T-cell (primary cell): ENCODE measurements at regions not wholly inside any gene's neighbourhood (a gene's known extent, or its start where the extent isn't known, plus 50 kb on each side); places are given as distances from the start of the nearest gene placed in this dataset.

Experiments used
- ATAC-seq, 4 experiments: fragments of 200-7000 bp in 3 of 4; fragments of 150-1000 bp in 1 of 4; cut with Tn5 transposase; replicated peaks in 1 of 4; 1 replicate in 3 of 4; 2 replicates in 1 of 4; pipeline ENCODE4 v1.10.0; 2021; ENCODE audit warnings: moderate library complexity in 3 of 4, mild to moderate bottlenecking in 2 of 4, moderate number of reproducible peaks in 1 of 4
- CTCF ChIA-PET, 2 donors: fragments of 300-600 bp; sonication (Branson Sonifier 250); formaldehyde crosslinking; loops; one replicate each; lab custom pipeline; 2022; ENCODE audit warnings: antibody characterized with exemption in 2 of 2; lab: Charles Lee
- POLR2A ChIA-PET, 2 donors: fragments of 300-600 bp; sonication (Branson Sonifier 250); formaldehyde crosslinking; loops; one replicate each; lab custom pipeline; 2022; ENCODE audit warnings: antibody characterized with exemption in 2 of 2; lab: Charles Lee
- DNase-seq, 35 experiments: peaks; one replicate each; pipeline versions ENCODE4 v3.0.0 to v3.0.0-alpha.2; 2013 to 2023
- H3K27ac ChIP-seq: one replicate; pipeline ENCODE4 v1.5.1; 2013; ENCODE audit warnings: low read length
- H3K27me3 ChIP-seq, 2 experiments: replicated peaks in 1 of 2; 1 replicate in 1 of 2; 2 replicates in 1 of 2; pipeline versions ENCODE4 v1.6.1 to v1.7.0; 2013; ENCODE audit warnings: low read length in 1 of 2, mixed read lengths in 1 of 2; ENCODE audit not compliant: control insufficient read depth in 2 of 2, insufficient read depth in 2 of 2; ENCODE audit errors: extremely low read depth in 1 of 2
- H3K36me3 ChIP-seq, 2 donors: 1 replicate in 1 of 2; 2 replicates in 1 of 2; pipeline versions ENCODE4 v1.6.1 to v1.7.0; 2013; ENCODE audit warnings: low read length in 1 of 2; ENCODE audit not compliant: control insufficient read depth in 2 of 2, insufficient read depth in 1 of 2; ENCODE audit errors: extremely low read depth in 1 of 2
- H3K4me1 ChIP-seq, 2 experiments: 1 replicate in 1 of 2; 2 replicates in 1 of 2; pipeline versions ENCODE4 v1.6.1 to v1.7.0; 2013; ENCODE audit warnings: low read length in 2 of 2, mixed read lengths in 1 of 2; ENCODE audit not compliant: insufficient read depth in 2 of 2, control insufficient read depth in 1 of 2; ENCODE audit errors: extremely low read depth in 1 of 2
- H3K4me3 ChIP-seq, 2 donors: 1 replicate in 1 of 2; 2 replicates in 1 of 2; pipeline versions ENCODE4 v1.5.1 to v1.7.0; 2013; ENCODE audit warnings: mild to moderate bottlenecking in 2 of 2, low read length in 1 of 2, moderate library complexity in 1 of 2; ENCODE audit not compliant: control insufficient read depth in 1 of 2; ENCODE audit errors: extremely low read depth in 1 of 2
- H3K9me3 ChIP-seq: 2 replicates; pipeline ENCODE4 v1.7.0; 2013
- H3K27ac Mint-ChIP-seq, 2 donors: one replicate each; pipeline ENCODE4 v1.8.0; 2020 to 2021; ENCODE audit warnings: mild to moderate bottlenecking in 2 of 2, mixed read lengths in 2 of 2
- H3K27me3 Mint-ChIP-seq, 2 donors: one replicate each; pipeline ENCODE4 v1.8.0; 2021 to 2022; ENCODE audit warnings: mixed read lengths in 2 of 2
- H3K36me3 Mint-ChIP-seq: one replicate; pipeline ENCODE4 v1.8.0; 2021; ENCODE audit warnings: mixed read lengths
- H3K4me1 Mint-ChIP-seq, 3 donors: one replicate each; pipeline ENCODE4 v1.8.0; 2020 to 2022; ENCODE audit warnings: mixed read lengths in 3 of 3, mild to moderate bottlenecking in 1 of 3
- H3K4me3 Mint-ChIP-seq, 3 donors: one replicate each; pipeline ENCODE4 v1.8.0; 2020 to 2022; ENCODE audit warnings: mild to moderate bottlenecking in 3 of 3, mixed read lengths in 3 of 3, moderate library complexity in 3 of 3
- H3K9me3 Mint-ChIP-seq, 3 donors: one replicate each; pipeline ENCODE4 v1.8.0; 2020 to 2022; ENCODE audit warnings: mixed read lengths in 3 of 3
- WGBS: methylation state at CpG from one replicate; pipeline ENCODE4 v1.1.5; 2013; ENCODE audit warnings: missing lambda C conversion rate; ENCODE audit not compliant: insufficient coverage; 5-methylcytosine and 5-hydroxymethylcytosine counted together

GRCh38 chr11:121894581-121894980, 221.4 kb downstream of the BLID start:
- Histone ChIP-seq H3K9me3 (no peaks in the 10 kb centered on the region), H3K27ac (no peak overlapping the region), H3K4me3 (no peak overlapping the region), H3K4me1 (no peaks in the 10 kb centered on the region), H3K27me3 (no peaks in the 10 kb centered on the region), H3K36me3 (no peaks in the 10 kb centered on the region)
- Mint-ChIP-seq H3K4me3 (no peak overlapping the region), H3K27ac (no peak overlapping the region), H3K36me3 (no peaks in the 10 kb centered on the region), H3K4me1 (no peaks in the 10 kb centered on the region), H3K9me3 (no peaks in the 10 kb centered on the region), H3K27me3 (peaks cover 0 to 14% of the 10 kb centered on the region in 2 donors)
- DNase-seq = no peak
- WGBS = no CpG with 5 or more reads among the region's 3 CpGs
- ChIA-PET POLR2A (no interaction called here), CTCF (no interaction called here)
- no peak for ATAC-seq

GRCh38 chr11:121892863-121893262, 223.2 kb downstream of the BLID start:
- no peak overlapping the region for H3K27ac ChIP-seq
- no peaks in the 10 kb centered on the region for H3K4me1 ChIP-seq
- Mint-ChIP-seq H3K27me3 (peaks cover 0 to 9% of the 10 kb centered on the region in 2 donors), H3K27ac (no peak overlapping the region), H3K9me3 (no peaks in the 10 kb centered on the region), H3K4me1 (no peaks in the 10 kb centered on the region), H3K4me3 (no peak overlapping the region), H3K36me3 (no peaks in the 10 kb centered on the region)
- POLR2A ChIA-PET = no interaction called here
- no peak for DNase-seq
- no peaks in the 10 kb centered on the region for H3K27me3 ChIP-seq
- ATAC-seq = no peak
- no peak overlapping the region for H3K4me3 ChIP-seq
- H3K9me3 ChIP-seq = no peaks in the 10 kb centered on the region
- no peaks in the 10 kb centered on the region for H3K36me3 ChIP-seq
- WGBS = 65% methylated on average over 3 of the region's 3 CpGs
- CTCF ChIA-PET = no interaction called here

DNA sequence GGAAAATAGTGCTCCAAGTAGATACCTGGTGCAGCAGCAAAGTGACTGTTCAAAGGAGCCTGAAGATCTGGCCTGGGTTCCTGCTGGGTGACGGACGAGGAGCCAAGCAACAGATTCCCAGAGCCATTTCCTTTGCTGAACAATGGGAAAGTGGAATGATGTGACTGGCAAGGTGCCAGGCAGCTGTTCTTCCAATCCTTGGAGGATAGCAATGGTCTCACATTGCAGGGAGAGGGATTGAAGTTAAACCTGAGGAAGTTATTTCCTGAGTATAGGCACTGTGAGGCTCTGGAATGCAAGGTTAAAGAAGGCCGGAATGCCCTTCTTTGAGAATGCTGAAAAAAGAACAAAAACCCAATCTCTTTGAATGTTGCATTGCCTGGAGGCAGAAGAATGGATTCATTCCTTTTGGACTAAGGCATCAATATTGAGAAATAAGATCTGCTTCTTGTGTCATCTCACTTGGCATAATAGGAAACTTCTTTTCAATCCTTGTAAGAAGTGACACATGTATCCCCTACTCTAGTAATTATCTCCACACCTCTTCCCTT, 223.8 kb downstream of the BLID start:
- CTCF ChIA-PET = no interaction called here
- POLR2A ChIA-PET = no interaction called here
- Histone ChIP-seq H3K4me1 (no peaks in the 10 kb centered on the region), H3K4me3 (no peak overlapping the region), H3K27me3 (no peaks in the 10 kb centered on the region), H3K9me3 (no peaks in the 10 kb centered on the region), H3K36me3 (no peaks in the 10 kb centered on the region), H3K27ac (no peak overlapping the region)
- ATAC-seq (no peak), DNase-seq (no peak)
- no peaks in the 10 kb centered on the region for H3K36me3 Mint-ChIP-seq
- H3K4me3 Mint-ChIP-seq = no peak overlapping the region
- no peaks in the 10 kb centered on the region for H3K9me3 Mint-ChIP-seq
- H3K27ac Mint-ChIP-seq = no peak overlapping the region
- no peaks in the 10 kb centered on the region for H3K4me1 Mint-ChIP-seq
- 79% methylated on average over 3 of the region's 3 CpGs for WGBS
- peaks cover 0 to 9% of the 10 kb centered on the region in 2 donors for H3K27me3 Mint-ChIP-seq

GRCh38 chr11:121890946-121891515, 225.0 kb downstream of the BLID start:
- ATAC-seq = no peak
- Mint-ChIP-seq H3K36me3 (no peaks in the 10 kb centered on the region), H3K4me1 (no peaks in the 10 kb centered on the region), H3K27ac (no peak overlapping the region), H3K4me3 (no peak overlapping the region), H3K27me3 (peaks cover 0 to 9% of the 10 kb centered on the region in 2 donors), H3K9me3 (no peaks in the 10 kb centered on the region)
- Histone ChIP-seq H3K27ac (no peak overlapping the region), H3K36me3 (no peaks in the 10 kb centered on the region), H3K4me3 (no peak overlapping the region), H3K9me3 (no peaks in the 10 kb centered on the region), H3K27me3 (no peaks in the 10 kb centered on the region), H3K4me1 (no peaks in the 10 kb centered on the region)
- POLR2A ChIA-PET = no interaction called here
- CTCF ChIA-PET = no interaction called here
- no peak for DNase-seq
- 85% methylated on average over 5 of the region's 6 CpGs for WGBS

DNA sequence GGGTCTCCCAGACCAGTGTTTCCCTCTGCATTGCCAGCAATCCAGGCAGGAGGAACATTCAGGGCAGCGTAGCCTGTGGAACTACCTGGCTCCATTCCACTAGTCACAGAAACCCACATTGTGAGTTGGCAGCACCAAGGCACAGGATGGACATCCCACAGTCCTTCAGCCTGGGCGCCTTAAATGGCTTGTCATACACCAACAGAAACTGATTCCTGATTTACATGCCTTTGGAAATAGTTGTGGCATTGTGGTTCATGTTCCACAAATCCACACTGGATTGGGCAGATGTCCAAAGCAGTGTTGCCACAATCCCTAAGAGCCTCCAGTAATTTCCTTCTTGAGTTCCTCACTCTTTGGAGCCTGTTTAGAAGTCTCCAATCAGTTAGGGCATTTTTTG, 225.6 kb downstream of the BLID start:
- H3K36me3 Mint-ChIP-seq = no peaks in the 10 kb centered on the region
- Histone ChIP-seq H3K27me3 (no peaks in the 10 kb centered on the region), H3K36me3 (no peaks in the 10 kb centered on the region), H3K4me1 (no peaks in the 10 kb centered on the region), H3K9me3 (no peaks in the 10 kb centered on the region), H3K4me3 (no peak overlapping the region), H3K27ac (no peak overlapping the region)
- no peak overlapping the region for H3K4me3 Mint-ChIP-seq
- POLR2A ChIA-PET = no interaction called here
- DNase-seq (no peak), ATAC-seq (no peak)
- H3K27ac Mint-ChIP-seq = no peak overlapping the region
- H3K9me3 Mint-ChIP-seq = peaks cover 0 to under 1% (median 0%) of the 10 kb centered on the region in 3 donors
- no peaks in the 10 kb centered on the region for H3K4me1 Mint-ChIP-seq
- CTCF ChIA-PET = no interaction called here
- WGBS = 80% methylated on average over 1 of the region's 2 CpGs
- peaks cover 0 to 9% of the 10 kb centered on the region in 2 donors for H3K27me3 Mint-ChIP-seq

GRCh38 chr11:121889931-121890330, 226.1 kb downstream of the BLID start:
- H3K27me3 ChIP-seq = no peaks in the 10 kb centered on the region
- no peaks in the 10 kb centered on the region for H3K9me3 ChIP-seq
- DNase-seq (no peak), ATAC-seq (no peak)
- H3K36me3 ChIP-seq = no peaks in the 10 kb centered on the region
- no peak overlapping the region for H3K27ac ChIP-seq
- H3K36me3 Mint-ChIP-seq = no peaks in the 10 kb centered on the region
- CTCF ChIA-PET = no interaction called here
- no peak overlapping the region for H3K4me3 ChIP-seq
- H3K27me3 Mint-ChIP-seq = peaks cover 0 to 7% of the 10 kb centered on the region in 2 donors
- no peaks in the 10 kb centered on the region for H3K4me1 Mint-ChIP-seq
- POLR2A ChIA-PET = no interaction called here
- H3K4me1 ChIP-seq = no peaks in the 10 kb centered on the region
- H3K27ac Mint-ChIP-seq = no peak overlapping the region
- H3K9me3 Mint-ChIP-seq = peaks cover 0 to 5% (median 0%) of the 10 kb centered on the region in 3 donors
- no peak overlapping the region for H3K4me3 Mint-ChIP-seq
- no CpG with 5 or more reads among the region's 1 CpG for whole genome bisulfite sequencing

DNA sequence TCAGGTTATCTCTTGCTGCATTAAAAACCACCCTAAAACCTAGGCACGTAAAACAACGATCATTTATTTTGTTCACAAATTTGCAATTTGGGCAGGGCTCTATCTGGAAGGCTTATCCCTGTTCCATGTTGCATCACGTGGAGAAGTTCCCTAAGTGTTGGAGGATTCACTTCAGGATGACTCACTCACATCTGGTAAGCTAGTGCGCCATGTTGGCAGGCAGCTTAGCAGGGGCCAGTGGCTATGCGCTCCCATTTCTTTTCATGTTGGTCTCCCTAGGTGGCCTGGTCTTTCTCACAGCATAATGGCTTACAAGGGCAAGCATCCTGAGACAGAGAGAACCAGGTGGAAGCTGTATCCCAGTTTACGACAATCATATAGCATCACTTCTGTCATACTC, 226.8 kb downstream of the BLID start:
- H3K4me3 ChIP-seq = no peak overlapping the region
- no peaks in the 10 kb centered on the region for H3K27me3 ChIP-seq
- H3K36me3 Mint-ChIP-seq = no peaks in the 10 kb centered on the region
- ATAC-seq = no peak
- H3K9me3 Mint-ChIP-seq = peaks cover 0 to 6% (median 0%) of the 10 kb centered on the region in 3 donors
- CTCF ChIA-PET = no interaction called here
- POLR2A ChIA-PET = no interaction called here
- H3K27me3 Mint-ChIP-seq = peaks cover 0 to 5% of the 10 kb centered on the region in 2 donors
- H3K9me3 ChIP-seq = no peaks in the 10 kb centered on the region
- no peak overlapping the region for H3K27ac Mint-ChIP-seq
- no peak for DNase-seq
- no peak overlapping the region for H3K4me3 Mint-ChIP-seq
- 89% methylated on average over 5 of the region's 6 CpGs for WGBS
- no peak overlapping the region for H3K27ac ChIP-seq
- no peaks in the 10 kb centered on the region for H3K36me3 ChIP-seq
- no peaks in the 10 kb centered on the region for H3K4me1 Mint-ChIP-seq
- H3K4me1 ChIP-seq = no peaks in the 10 kb centered on the region
